ENCODE measurements at regions not wholly inside any gene's neighbourhood (a gene's known extent, or its start where the extent isn't known, plus 50 kb on each side); places are given as distances from the start of the nearest gene placed in this dataset.

- DNase-seq, result no peak
- Histone ChIP-seq H3K27ac (ENCODE audit: low read depth in 1 of 2, low read length in 2 of 2) (no peak overlapping the region), H3K4me1 (ENCODE audit: control insufficient read depth in 1 of 2, insufficient read depth in 2 of 2, low read length in 2 of 2) (no peaks in the 10 kb centered on the region), H3K36me3 (ENCODE audit: control insufficient read depth in 1 of 2, insufficient read depth in 2 of 2, low read length in 1 of 2) (no peaks in the 10 kb centered on the region), H3K9me3 (ENCODE audit: control insufficient read depth, low read length) (no peaks in the 10 kb centered on the region), H3K27me3 (ENCODE audit: control insufficient read depth in 1 of 2, insufficient read depth in 2 of 2, low read length in 1 of 2) (no peaks in the 10 kb centered on the region), H3K4me3 (ENCODE audit: low read length in 2 of 2) (no peak overlapping the region)
- ATAC-seq (ENCODE audit: low FRiP score), result no peak
- WGBS, 2 donors, result 81 to 84% methylated on average over 1 of the region's 1 CpG
- intact Hi-C loops (cut with DNase I), result no loop called here
Measured at GRCh38 chr20:12702312-12702711, 306.5 kb upstream of the SPTLC3 start.

GRCh38 chr20:12715371-12715770, 293.4 kb upstream of the SPTLC3 start:
- Histone ChIP-seq H3K4me1 (ENCODE audit: control insufficient read depth in 1 of 2, insufficient read depth in 2 of 2, low read length in 2 of 2) (no peaks in the 10 kb centered on the region), H3K9me3 (ENCODE audit: control insufficient read depth, low read length) (no peaks in the 10 kb centered on the region), H3K27ac (ENCODE audit: low read depth in 1 of 2, low read length in 2 of 2) (no peak overlapping the region), H3K36me3 (ENCODE audit: control insufficient read depth in 1 of 2, insufficient read depth in 2 of 2, low read length in 1 of 2) (no peaks in the 10 kb centered on the region), H3K27me3 (ENCODE audit: control insufficient read depth in 1 of 2, insufficient read depth in 2 of 2, low read length in 1 of 2) (no peaks in the 10 kb centered on the region), H3K4me3 (ENCODE audit: low read length in 2 of 2) (no peak overlapping the region)
- no peak for ATAC-seq (ENCODE audit: low FRiP score)
- WGBS, 2 donors, result 77% methylated on average over 2 of the region's 2 CpGs
- no peak for DNase-seq
- intact Hi-C loops (cut with DNase I), result no loop called here

- Histone ChIP-seq H3K27ac (ENCODE audit: low read depth in 1 of 2, low read length in 2 of 2) (no peak overlapping the region), H3K4me3 (ENCODE audit: low read length in 2 of 2) (no peak overlapping the region), H3K4me1 (ENCODE audit: control insufficient read depth in 1 of 2, insufficient read depth in 2 of 2, low read length in 2 of 2) (no peaks in the 10 kb centered on the region), H3K9me3 (ENCODE audit: control insufficient read depth, low read length) (no peaks in the 10 kb centered on the region), H3K36me3 (ENCODE audit: control insufficient read depth in 1 of 2, insufficient read depth in 2 of 2, low read length in 1 of 2) (no peaks in the 10 kb centered on the region), H3K27me3 (ENCODE audit: control insufficient read depth in 1 of 2, insufficient read depth in 2 of 2, low read length in 1 of 2) (no peaks in the 10 kb centered on the region)
- intact Hi-C loops (cut with DNase I), result no loop called here
- ATAC-seq (ENCODE audit: low FRiP score) (no peak), DNase-seq (no peak)
- 50 to 69% methylated on average over 3 of the region's 3 CpGs for WGBS, 2 donors
Measured at GRCh38 chr20:12715991-12716680, 292.6 kb upstream of the SPTLC3 start.

- WGBS, 2 donors, result 72 to 74% methylated on average over 1 of the region's 1 CpG
- no peak for DNase-seq
- no peak for ATAC-seq (ENCODE audit: low FRiP score)
Measured at GRCh38 chr20:12717061-12717460, 291.7 kb upstream of the SPTLC3 start.

GRCh38 chr20:12718619-12719018, 290.2 kb upstream of the SPTLC3 start:
- Histone ChIP-seq H3K36me3 (ENCODE audit: control insufficient read depth in 1 of 2, insufficient read depth in 2 of 2, low read length in 1 of 2) (no peaks in the 10 kb centered on the region), H3K9me3 (ENCODE audit: control insufficient read depth, low read length) (no peaks in the 10 kb centered on the region), H3K27me3 (ENCODE audit: control insufficient read depth in 1 of 2, insufficient read depth in 2 of 2, low read length in 1 of 2) (no peaks in the 10 kb centered on the region), H3K4me1 (ENCODE audit: control insufficient read depth in 1 of 2, insufficient read depth in 2 of 2, low read length in 2 of 2) (no peaks in the 10 kb centered on the region), H3K27ac (ENCODE audit: low read depth in 1 of 2, low read length in 2 of 2) (no peak overlapping the region), H3K4me3 (ENCODE audit: low read length in 2 of 2) (no peak overlapping the region)
- intact Hi-C loops (cut with DNase I), result no loop called here
- ATAC-seq (ENCODE audit: low FRiP score), result no peak
- 63 to 66% methylated on average over 4 of the region's 4 CpGs for WGBS, 2 donors
- no peak for DNase-seq

More at GRCh38 chr20:12717061-12717460, 291.7 kb upstream of the SPTLC3 start:
- Histone ChIP-seq H3K27ac (ENCODE audit: low read depth in 1 of 2, low read length in 2 of 2) (no peak overlapping the region), H3K9me3 (ENCODE audit: control insufficient read depth, low read length) (no peaks in the 10 kb centered on the region), H3K27me3 (ENCODE audit: control insufficient read depth in 1 of 2, insufficient read depth in 2 of 2, low read length in 1 of 2) (no peaks in the 10 kb centered on the region), H3K4me3 (ENCODE audit: low read length in 2 of 2) (no peak overlapping the region), H3K36me3 (ENCODE audit: control insufficient read depth in 1 of 2, insufficient read depth in 2 of 2, low read length in 1 of 2) (no peaks in the 10 kb centered on the region), H3K4me1 (ENCODE audit: control insufficient read depth in 1 of 2, insufficient read depth in 2 of 2, low read length in 2 of 2) (no peaks in the 10 kb centered on the region)
- intact Hi-C loops (cut with DNase I), result no loop called here

GRCh38 chr20:12721636-12722035, 287.1 kb upstream of the SPTLC3 start:
- Histone ChIP-seq H3K4me3 (ENCODE audit: low read length in 2 of 2) (no peak overlapping the region), H3K4me1 (ENCODE audit: control insufficient read depth in 1 of 2, insufficient read depth in 2 of 2, low read length in 2 of 2) (no peaks in the 10 kb centered on the region), H3K9me3 (ENCODE audit: control insufficient read depth, low read length) (no peaks in the 10 kb centered on the region), H3K27me3 (ENCODE audit: control insufficient read depth in 1 of 2, insufficient read depth in 2 of 2, low read length in 1 of 2) (no peaks in the 10 kb centered on the region), H3K27ac (ENCODE audit: low read depth in 1 of 2, low read length in 2 of 2) (no peak overlapping the region), H3K36me3 (ENCODE audit: control insufficient read depth in 1 of 2, insufficient read depth in 2 of 2, low read length in 1 of 2) (no peaks in the 10 kb centered on the region)
- intact Hi-C loops (cut with DNase I), result no loop called here
- DNase-seq (no peak), ATAC-seq (ENCODE audit: low FRiP score) (no peak)
- 50 to 53% methylated on average over 2 of the region's 2 CpGs for WGBS, 2 donors

GRCh38 chr20:12722091-12722490, 286.7 kb upstream of the SPTLC3 start:
- intact Hi-C loops (cut with DNase I), result no loop called here
- Histone ChIP-seq H3K27me3 (ENCODE audit: control insufficient read depth in 1 of 2, insufficient read depth in 2 of 2, low read length in 1 of 2) (no peaks in the 10 kb centered on the region), H3K4me3 (ENCODE audit: low read length in 2 of 2) (no peak overlapping the region), H3K36me3 (ENCODE audit: control insufficient read depth in 1 of 2, insufficient read depth in 2 of 2, low read length in 1 of 2) (no peaks in the 10 kb centered on the region), H3K4me1 (ENCODE audit: control insufficient read depth in 1 of 2, insufficient read depth in 2 of 2, low read length in 2 of 2) (no peaks in the 10 kb centered on the region), H3K27ac (ENCODE audit: low read depth in 1 of 2, low read length in 2 of 2) (no peak overlapping the region), H3K9me3 (ENCODE audit: control insufficient read depth, low read length) (no peaks in the 10 kb centered on the region)
- no peak for ATAC-seq (ENCODE audit: low FRiP score)
- no peak for DNase-seq
- 78 to 85% methylated on average over 1 of the region's 1 CpG for WGBS, 2 donors

- 64 to 81% methylated on average over 2 of the region's 2 CpGs for WGBS, 2 donors
- Histone ChIP-seq H3K27me3 (ENCODE audit: control insufficient read depth in 1 of 2, insufficient read depth in 2 of 2, low read length in 1 of 2) (no peaks in the 10 kb centered on the region), H3K4me3 (ENCODE audit: low read length in 2 of 2) (no peak overlapping the region), H3K27ac (ENCODE audit: low read depth in 1 of 2, low read length in 2 of 2) (no peak overlapping the region), H3K9me3 (ENCODE audit: control insufficient read depth, low read length) (no peaks in the 10 kb centered on the region), H3K36me3 (ENCODE audit: control insufficient read depth in 1 of 2, insufficient read depth in 2 of 2, low read length in 1 of 2) (no peaks in the 10 kb centered on the region), H3K4me1 (ENCODE audit: control insufficient read depth in 1 of 2, insufficient read depth in 2 of 2, low read length in 2 of 2) (no peaks in the 10 kb centered on the region)
- intact Hi-C loops (cut with DNase I), result no loop called here
- ATAC-seq (ENCODE audit: low FRiP score) (no peak), DNase-seq (no peak)
Measured at GRCh38 chr20:12723811-12724210, 285.0 kb upstream of the SPTLC3 start.

GRCh38 chr20:12728782-12729181, 280.0 kb upstream of the SPTLC3 start:
- Histone ChIP-seq H3K4me3 (ENCODE audit: low read length in 2 of 2) (no peak overlapping the region), H3K27me3 (ENCODE audit: control insufficient read depth in 1 of 2, insufficient read depth in 2 of 2, low read length in 1 of 2) (no peaks in the 10 kb centered on the region), H3K36me3 (ENCODE audit: control insufficient read depth in 1 of 2, insufficient read depth in 2 of 2, low read length in 1 of 2) (no peaks in the 10 kb centered on the region), H3K4me1 (ENCODE audit: control insufficient read depth in 1 of 2, insufficient read depth in 2 of 2, low read length in 2 of 2) (no peaks in the 10 kb centered on the region), H3K27ac (ENCODE audit: low read depth in 1 of 2, low read length in 2 of 2) (no peak overlapping the region), H3K9me3 (ENCODE audit: control insufficient read depth, low read length) (no peaks in the 10 kb centered on the region)
- ATAC-seq (ENCODE audit: low FRiP score), result no peak
- 83 to 85% methylated on average over 3 of the region's 3 CpGs for WGBS, 2 donors
- intact Hi-C loops (cut with DNase I), result no loop called here
- no peak for DNase-seq

Measured in aorta (tissue), 5 donors.